Caco-2 (cell line): ENCODE measurements at regions not wholly inside any gene's neighbourhood (a gene's known extent, or its start where the extent isn't known, plus 50 kb on each side); places are given as distances from the start of the nearest gene placed in this dataset.

Experiments used
- BruUV-seq: library from RNA; stranded (reverse); fragments of 400-500 nt; replicated peaks from 2 replicates; lab custom pipeline; 2021; lab: Mats Ljungman, UMichigan
- CTCF ChIA-PET: fragments of 300-600 bp; sonication (Branson Sonifier 250); formaldehyde crosslinking; loops from one replicate; lab custom pipeline; 2022; ENCODE audit warnings: antibody characterized with exemption; lab: Charles Lee
- POLR2A ChIA-PET: fragments of 300-600 bp; sonication (Branson Sonifier 250); formaldehyde crosslinking; loops from one replicate; lab custom pipeline; 2022; ENCODE audit warnings: antibody characterized with exemption; lab: Charles Lee
- DNase-seq, 2 experiments: peaks; one replicate each; pipeline versions ENCODE4 v3.0.0 to v3.0.0-alpha.2; 2020 to 2022
- H3K27me3 ChIP-seq: replicated peaks from 2 replicates; pipeline ENCODE4 v1.6.0; 2011; ENCODE audit warnings: low read length; ENCODE audit not compliant: control insufficient read depth, insufficient read depth
- H3K36me3 ChIP-seq: 2 replicates; pipeline ENCODE4 v1.5.1; 2011; ENCODE audit warnings: low read length; ENCODE audit not compliant: control insufficient read depth, insufficient read depth
- H3K4me1 ChIP-seq: fragments of 250-450 bp; sonication (Bioruptor Pico); 2 replicates; pipeline ENCODE4 v1.5.1; 2020; ENCODE audit warnings: mild to moderate bottlenecking
- H3K4me3 ChIP-seq: 2 replicates; pipeline ENCODE4 v1.5.1; 2011; ENCODE audit warnings: low read depth, mild to moderate bottlenecking, control low read depth, low read length
- H3K9me3 ChIP-seq: fragments of 250-450 bp; sonication (Bioruptor Pico); 2 replicates; pipeline ENCODE4 v1.5.1; 2020; ENCODE audit warnings: mild to moderate bottlenecking, moderate library complexity
- H3K27ac Mint-ChIP-seq: one replicate; pipeline ENCODE4 v1.8.0; 2022; ENCODE audit warnings: mixed read lengths; ENCODE audit not compliant: unreplicated experiment
- H3K27me3 Mint-ChIP-seq: one replicate; pipeline ENCODE4 v1.8.0; 2022; ENCODE audit warnings: mixed read lengths; ENCODE audit not compliant: insufficient read depth, unreplicated experiment
- H3K36me3 Mint-ChIP-seq: one replicate; pipeline ENCODE4 v1.8.0; 2022; ENCODE audit warnings: mild to moderate bottlenecking, mixed read lengths; ENCODE audit not compliant: insufficient read depth, unreplicated experiment
- H3K4me1 Mint-ChIP-seq: one replicate; pipeline ENCODE4 v1.8.0; 2022; ENCODE audit warnings: low read depth, mixed read lengths; ENCODE audit not compliant: unreplicated experiment
- H3K4me3 Mint-ChIP-seq: one replicate; pipeline ENCODE4 v1.8.0; 2022; ENCODE audit warnings: mild to moderate bottlenecking, moderate library complexity, mixed read lengths; ENCODE audit not compliant: unreplicated experiment
- H3K9me3 Mint-ChIP-seq: one replicate; pipeline ENCODE4 v1.8.0; 2022; ENCODE audit warnings: mixed read lengths; ENCODE audit not compliant: unreplicated experiment
- CTCF ChIP-seq, 2 experiments: fragments of 200-600 bp in 1 of 2; IDR thresholded peaks; 1 replicate in 1 of 2; 2 replicates in 1 of 2; pipeline versions ENCODE4 v1.5.1 to v1.8.0; 2011 to 2022; ENCODE audit warnings: antibody characterized with exemption in 1 of 2, control low read depth in 1 of 2, inconsistent platforms in 1 of 2, low read depth in 1 of 2, low read length in 1 of 2, mild to moderate bottlenecking in 1 of 2, moderate library complexity in 1 of 2; ENCODE audit not compliant: insufficient read depth in 1 of 2, severe bottlenecking in 1 of 2, unreplicated experiment in 1 of 2
- intact Hi-C: fragments of 100-400 bp; cut with micrococcal nuclease; formaldehyde crosslinking; loops from one replicate; pipeline ENCODE4 v1.10.0; 2022; ENCODE audit not compliant: unreplicated experiment

- H3K36me3 Mint-ChIP-seq: no peaks in the 10 kb centered on the region
Observed at GRCh38 chr5:131023498-131023865, 141.6 kb downstream of the HINT1 start.

GRCh38 chr5:131022811-131023497 lies 142.1 kb downstream of the HINT1 start:
- Histone ChIP-seq H3K27me3 (no peaks in the 10 kb centered on the region), H3K9me3 (no peaks in the 10 kb centered on the region), H3K36me3 (no peaks in the 10 kb centered on the region), H3K4me3 (no peak overlapping the region), H3K4me1 (no peaks in the 10 kb centered on the region)
- Mint-ChIP-seq H3K4me3 (no peak overlapping the region), H3K27ac (no peak overlapping the region), H3K9me3 (no peaks in the 10 kb centered on the region), H3K36me3 (no peaks in the 10 kb centered on the region), H3K4me1 (no peaks in the 10 kb centered on the region), H3K27me3 (peaks cover 3% of the 10 kb centered on the region)
- intact Hi-C loops: no loop called here
- POLR2A ChIA-PET: no interaction called here
- CTCF ChIA-PET: no interaction called here
- no peak for DNase-seq
- no TSS peak for BruUV-seq
- no peak for TF ChIP-seq CTCF (IDR thresholded peaks at IDR 0.05; ENCODE audit: insufficient read depth in 1 of 2, low read depth in 1 of 2, low read length in 1 of 2, severe bottlenecking in 1 of 2, unreplicated experiment in 1 of 2)

More at GRCh38 chr5:131023498-131023865, 141.6 kb downstream of the HINT1 start:
- Histone ChIP-seq H3K9me3 (no peaks in the 10 kb centered on the region), H3K4me3 (no peak overlapping the region), H3K4me1 (no peaks in the 10 kb centered on the region), H3K36me3 (no peaks in the 10 kb centered on the region), H3K27me3 (no peaks in the 10 kb centered on the region)
- intact Hi-C loops: no loop called here
- Mint-ChIP-seq H3K4me3 (no peak overlapping the region), H3K27ac (no peak overlapping the region), H3K4me1 (no peaks in the 10 kb centered on the region), H3K27me3 (peaks cover 3% of the 10 kb centered on the region), H3K9me3 (no peaks in the 10 kb centered on the region)
- ChIA-PET CTCF (no interaction called here), POLR2A (no interaction called here)
- DNase-seq: no peak
- no peak for TF ChIP-seq CTCF (IDR thresholded peaks at IDR 0.05; ENCODE audit: insufficient read depth in 1 of 2, low read depth in 1 of 2, low read length in 1 of 2, severe bottlenecking in 1 of 2, unreplicated experiment in 1 of 2)
- no TSS peak for BruUV-seq

- H3K27me3 ChIP-seq: no peaks in the 10 kb centered on the region
- no peak overlapping the region for H3K4me3 ChIP-seq
- ChIA-PET POLR2A (no interaction called here), CTCF (interaction anchor here (0.6 kb wide), 1 partner anchor 56 kb away, joined by 3 read pairs; no protein-coding TSS in a partner anchor)
- no peak overlapping the region for H3K4me3 Mint-ChIP-seq
- intact Hi-C loops: no loop called here
- H3K4me1 ChIP-seq: no peaks in the 10 kb centered on the region
- no peak overlapping the region for H3K27ac Mint-ChIP-seq
- H3K36me3 ChIP-seq: no peaks in the 10 kb centered on the region
- peaks cover 3% of the 10 kb centered on the region for H3K27me3 Mint-ChIP-seq
- no peaks in the 10 kb centered on the region for H3K36me3 Mint-ChIP-seq
- no TSS peak for BruUV-seq
- TF ChIP-seq CTCF (IDR thresholded peaks at IDR 0.05; ENCODE audit: insufficient read depth in 1 of 2, low read depth in 1 of 2, low read length in 1 of 2, severe bottlenecking in 1 of 2, unreplicated experiment in 1 of 2): no peak
- no peaks in the 10 kb centered on the region for H3K9me3 ChIP-seq
- H3K4me1 Mint-ChIP-seq: no peaks in the 10 kb centered on the region
- DNase-seq: no peak
- H3K9me3 Mint-ChIP-seq: peaks cover 8% of the 10 kb centered on the region
Observed at GRCh38 chr5:131021646-131022045, 143.4 kb downstream of the HINT1 start.
